ENCODE measurements at regions not wholly inside any gene's neighbourhood (a gene's known extent, or its start where the extent isn't known, plus 50 kb on each side); places are given as distances from the start of the nearest gene placed in this dataset.

DNA sequence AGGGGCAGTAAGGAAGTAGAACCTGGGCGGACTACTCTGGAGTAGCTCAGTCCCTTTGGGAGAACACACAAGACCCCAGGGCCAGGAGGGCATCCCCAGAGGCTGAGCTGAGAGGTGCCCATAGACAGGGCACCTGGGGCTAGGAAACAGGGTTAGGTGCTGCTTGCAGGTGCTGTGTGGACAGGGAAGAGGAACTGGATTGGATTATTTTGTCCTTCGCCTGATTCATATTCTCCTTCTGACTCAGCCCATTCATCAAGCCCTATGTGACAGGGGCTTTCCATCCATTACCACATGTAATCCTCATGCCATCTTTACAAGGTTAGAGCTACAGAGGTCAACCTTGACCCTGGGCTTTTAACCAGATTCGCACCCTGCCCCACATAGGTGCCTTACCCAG is 183.9 kb downstream of the C1orf94 start:
- Histone ChIP-seq H3K4me1 (replicated peaks; ENCODE audit: insufficient read depth) (no peaks in the 10 kb centered on the region), H3K27me3 (ENCODE audit: insufficient read depth, low read depth) (no peaks in the 10 kb centered on the region), H3K36me3 (ENCODE audit: low read depth) (no peaks in the 10 kb centered on the region), H3K9me2 (ENCODE audit: insufficient read depth) (no peaks in the 10 kb centered on the region), H3K4me2 (no peak overlapping the region), H3K4me3 (no peak overlapping the region), H2AFZ (no peak overlapping the region), H3K27ac (no peak overlapping the region), H3F3A (ENCODE audit: insufficient read depth, low read depth) (no peaks in the 10 kb centered on the region), H3K9me3 (ENCODE audit: insufficient read depth, low read depth) (no peaks in the 10 kb centered on the region), H3K79me2 (ENCODE audit: low read depth) (no peaks in the 10 kb centered on the region), H4K20me1 (ENCODE audit: insufficient read depth) (no peaks in the 10 kb centered on the region)
- no TSS peak for BruUV-seq (replicated peaks)
- DNase-seq = no peak
- intact Hi-C loops (cut with micrococcal nuclease; ENCODE audit: unreplicated experiment) = no loop called here
- TF ChIP-seq, protein P1, sequence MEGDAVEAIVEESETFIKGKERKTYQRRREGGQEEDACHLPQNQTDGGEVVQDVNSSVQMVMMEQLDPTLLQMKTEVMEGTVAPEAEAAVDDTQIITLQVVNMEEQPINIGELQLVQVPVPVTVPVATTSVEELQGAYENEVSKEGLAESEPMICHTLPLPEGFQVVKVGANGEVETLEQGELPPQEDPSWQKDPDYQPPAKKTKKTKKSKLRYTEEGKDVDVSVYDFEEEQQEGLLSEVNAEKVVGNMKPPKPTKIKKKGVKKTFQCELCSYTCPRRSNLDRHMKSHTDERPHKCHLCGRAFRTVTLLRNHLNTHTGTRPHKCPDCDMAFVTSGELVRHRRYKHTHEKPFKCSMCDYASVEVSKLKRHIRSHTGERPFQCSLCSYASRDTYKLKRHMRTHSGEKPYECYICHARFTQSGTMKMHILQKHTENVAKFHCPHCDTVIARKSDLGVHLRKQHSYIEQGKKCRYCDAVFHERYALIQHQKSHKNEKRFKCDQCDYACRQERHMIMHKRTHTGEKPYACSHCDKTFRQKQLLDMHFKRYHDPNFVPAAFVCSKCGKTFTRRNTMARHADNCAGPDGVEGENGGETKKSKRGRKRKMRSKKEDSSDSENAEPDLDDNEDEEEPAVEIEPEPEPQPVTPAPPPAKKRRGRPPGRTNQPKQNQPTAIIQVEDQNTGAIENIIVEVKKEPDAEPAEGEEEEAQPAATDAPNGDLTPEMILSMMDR (conservative IDR thresholded peaks at IDR 0.05) = no peak
- no peak for TF ChIP-seq EZH2 (IDR thresholded peaks at IDR 0.05; ENCODE audit: low read depth)
- ChIA-PET CTCF (no interaction called here), POLR2A (ENCODE audit: unreplicated experiment) (no interaction called here)

DNA sequence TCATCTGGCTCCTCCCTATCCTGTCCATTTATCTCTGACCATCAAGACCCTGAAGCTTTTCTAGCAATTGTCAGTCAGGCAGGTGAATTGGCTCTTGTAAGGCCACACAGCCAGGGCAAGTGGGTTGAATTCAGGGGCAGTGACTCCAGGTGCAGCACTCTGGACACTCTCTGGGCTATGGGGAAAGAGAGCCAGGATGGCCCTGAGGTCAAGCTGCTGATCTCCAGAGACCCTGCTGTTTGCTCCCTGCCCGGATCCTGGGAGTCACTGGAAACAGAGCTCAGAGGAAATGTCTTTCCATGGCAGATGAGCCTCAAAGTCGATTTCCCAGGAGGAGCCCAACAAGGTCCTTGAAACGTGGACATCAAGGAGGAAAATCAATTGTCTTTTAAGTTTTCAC is 184.4 kb downstream of the C1orf94 start:
- DNase-seq = no peak
- ChIA-PET POLR2A (ENCODE audit: unreplicated experiment) (no interaction called here), CTCF (no interaction called here)
- Histone ChIP-seq H3F3A (ENCODE audit: insufficient read depth, low read depth) (no peaks in the 10 kb centered on the region), H3K9me2 (ENCODE audit: insufficient read depth) (no peaks in the 10 kb centered on the region), H3K27me3 (ENCODE audit: insufficient read depth, low read depth) (no peaks in the 10 kb centered on the region), H3K9me3 (ENCODE audit: insufficient read depth, low read depth) (no peaks in the 10 kb centered on the region), H3K79me2 (ENCODE audit: low read depth) (no peaks in the 10 kb centered on the region), H3K4me3 (no peak overlapping the region), H4K20me1 (ENCODE audit: insufficient read depth) (no peaks in the 10 kb centered on the region), H3K4me2 (no peak overlapping the region), H3K4me1 (replicated peaks; ENCODE audit: insufficient read depth) (no peaks in the 10 kb centered on the region), H3K36me3 (ENCODE audit: low read depth) (no peaks in the 10 kb centered on the region), H3K27ac (no peak overlapping the region), H2AFZ (no peak overlapping the region)
- intact Hi-C loops (cut with micrococcal nuclease; ENCODE audit: unreplicated experiment) = no loop called here
- BruUV-seq (replicated peaks) = no TSS peak
- TF ChIP-seq, protein P1 (conservative IDR thresholded peaks at IDR 0.05) = no peak
- no peak for TF ChIP-seq EZH2 (IDR thresholded peaks at IDR 0.05; ENCODE audit: low read depth)

DNA sequence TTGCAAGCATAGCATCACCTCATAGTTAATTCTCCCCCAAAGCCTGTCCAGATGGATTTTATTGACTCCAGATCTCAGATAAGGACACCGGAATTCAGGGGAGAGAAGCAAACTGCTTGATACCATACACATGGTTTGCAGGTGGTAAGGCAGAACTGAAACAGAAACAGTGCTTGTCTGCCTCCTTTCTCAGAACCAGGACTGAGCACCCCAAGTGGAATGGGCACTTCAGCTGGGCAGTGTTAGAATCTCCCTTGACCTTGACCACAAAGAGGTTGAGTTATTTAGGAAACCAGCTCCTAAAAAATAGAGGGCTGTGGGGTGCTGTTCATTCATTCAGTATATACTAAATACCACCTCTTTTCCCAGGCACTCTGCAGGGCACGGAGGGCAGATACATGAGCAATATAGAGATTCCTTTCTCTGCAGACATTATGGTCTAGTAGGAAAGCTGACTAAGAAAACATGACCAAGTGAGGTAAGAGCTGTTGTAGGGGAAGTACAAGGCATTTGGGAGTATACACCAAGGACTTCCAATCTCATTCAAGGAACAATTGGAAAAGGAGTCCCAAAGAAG is 185.2 kb downstream of the C1orf94 start:
- ChIA-PET POLR2A (ENCODE audit: unreplicated experiment) (no interaction called here), CTCF (no interaction called here)
- Histone ChIP-seq H3K4me3 (no peak overlapping the region), H3F3A (ENCODE audit: insufficient read depth, low read depth) (no peaks in the 10 kb centered on the region), H4K20me1 (ENCODE audit: insufficient read depth) (no peaks in the 10 kb centered on the region), H3K79me2 (ENCODE audit: low read depth) (no peaks in the 10 kb centered on the region), H3K27me3 (ENCODE audit: insufficient read depth, low read depth) (0 out of 2 replicates have a peak, but pooled peaks cover 3% of the 10 kb centered on the region), H3K36me3 (ENCODE audit: low read depth) (no peaks in the 10 kb centered on the region), H3K4me2 (no peak overlapping the region), H3K9me2 (ENCODE audit: insufficient read depth) (no peaks in the 10 kb centered on the region), H3K4me1 (replicated peaks; ENCODE audit: insufficient read depth) (no peaks in the 10 kb centered on the region), H2AFZ (no peak overlapping the region), H3K27ac (no peak overlapping the region), H3K9me3 (ENCODE audit: insufficient read depth, low read depth) (no peaks in the 10 kb centered on the region)
- BruUV-seq (replicated peaks) = no TSS peak
- no peak for TF ChIP-seq EZH2 (IDR thresholded peaks at IDR 0.05; ENCODE audit: low read depth)
- TF ChIP-seq, protein P1 (conservative IDR thresholded peaks at IDR 0.05) = no peak
- DNase-seq = no peak
- intact Hi-C loops (cut with micrococcal nuclease; ENCODE audit: unreplicated experiment) = no loop called here

Measured in PC-9 (cell line).